Spleen (tissue), 7 donors: ENCODE measurements at regions not wholly inside any gene's neighbourhood (a gene's known extent, or its start where the extent isn't known, plus 50 kb on each side); places are given as distances from the start of the nearest gene placed in this dataset.

ENCODE experiments used
- CTCF ChIP-seq, 11 experiments: fragments of 200-600 bp in 7 of 11; fragments of 450-650 bp in 4 of 11; sonication (generic) in 4 of 11; IDR thresholded peaks in 8 of 11; conservative IDR thresholded peaks in 3 of 11; 1 replicate in 7 of 11; 2 replicates in 4 of 11; pipeline versions ENCODE4 v1.4.0 to v1.8.0; 2016 to 2021; ENCODE audit warnings: antibody characterized with exemption in 11 of 11, inconsistent platforms in 4 of 11, mild to moderate bottlenecking in 1 of 11
- POLR2A ChIP-seq, 3 donors: fragments of 450-650 bp; IDR thresholded peaks; one replicate each; pipeline ENCODE4 v1.5.1; 2017; ENCODE audit warnings: antibody characterized with exemption in 3 of 3, mild to moderate bottlenecking in 1 of 3
- POLR2AphosphoS5 ChIP-seq, 3 donors: sonication (generic); formaldehyde crosslinking; IDR thresholded peaks; one replicate each; pipeline ENCODE4 v1.5.1; 2017; ENCODE audit warnings: antibody characterized with exemption in 3 of 3
- donor health status: DM: no; HTN: no; CAD: no; lungs with moderate emphysema.
- donor health status: DM: no; HTN: no; CAD: no.
- donor health status: DM: no; HTN: no; CAD: no.

GRCh38 chr2:129868151-129868550, 111.3 kb upstream of the RAB6C start:
- no peak for TF ChIP-seq CTCF (IDR thresholded peaks at IDR 0.05 in 8 of 11, conservative IDR thresholded peaks at IDR 0.05 in 3 of 11)
- no peak for TF ChIP-seq POLR2AphosphoS5 (IDR thresholded peaks at IDR 0.05)
- TF ChIP-seq POLR2A (IDR thresholded peaks at IDR 0.05), result no peak
